Amniotic stem cell (primary cell): ENCODE measurements at regions not wholly inside any gene's neighbourhood (a gene's known extent, or its start where the extent isn't known, plus 50 kb on each side); places are given as distances from the start of the nearest gene placed in this dataset.

ENCODE experiments used
- DNase-seq: peaks from one replicate; lab custom pipeline; 2025; lab: John Stamatoyannopoulos, UW

GRCh38 chr12:17809206-17809605 lies 280.8 kb downstream of the RERGL start:
- no peak for DNase-seq

- no peak for DNase-seq
Observed at GRCh38 chr12:17802657-17803641, 287.0 kb downstream of the RERGL start.

GRCh38 chr12:17793854-17794253 lies 296.1 kb downstream of the RERGL start:
- no peak for DNase-seq

- DNase-seq = no peak
Observed at GRCh38 chr12:17778242-17778641, 311.8 kb downstream of the RERGL start.

- DNase-seq = no peak
Observed at GRCh38 chr12:17763366-17763765, 326.6 kb downstream of the RERGL start.

DNA sequence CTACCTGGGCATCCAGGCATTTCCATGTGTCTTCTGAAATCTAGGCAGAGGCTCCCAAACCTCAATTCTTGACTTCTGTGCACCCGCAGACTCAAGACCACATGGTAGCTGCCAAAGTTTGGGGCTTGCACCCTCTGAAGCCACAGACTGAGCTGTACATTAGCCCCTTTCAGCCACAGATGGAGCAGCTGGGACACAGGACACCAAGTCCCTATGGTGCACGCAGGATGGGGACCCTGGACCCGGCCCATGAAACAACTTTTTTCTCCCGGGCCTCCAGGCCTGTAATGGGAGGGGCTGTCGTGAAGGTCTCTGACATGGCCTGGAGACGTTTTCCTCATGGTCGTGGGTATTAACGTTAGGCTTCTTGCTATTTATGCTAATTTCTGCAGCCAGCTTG lies 330.0 kb downstream of the RERGL start:
- DNase-seq = no peak
